ENCODE measurements at regions not wholly inside any gene's neighbourhood (a gene's known extent, or its start where the extent isn't known, plus 50 kb on each side); places are given as distances from the start of the nearest gene placed in this dataset.
"Not testable (repeated sequence)": the region's sequence is repeated elsewhere in the genome, so short reads cannot be mapped to it uniquely, and the experiment has no call there.

DNA sequence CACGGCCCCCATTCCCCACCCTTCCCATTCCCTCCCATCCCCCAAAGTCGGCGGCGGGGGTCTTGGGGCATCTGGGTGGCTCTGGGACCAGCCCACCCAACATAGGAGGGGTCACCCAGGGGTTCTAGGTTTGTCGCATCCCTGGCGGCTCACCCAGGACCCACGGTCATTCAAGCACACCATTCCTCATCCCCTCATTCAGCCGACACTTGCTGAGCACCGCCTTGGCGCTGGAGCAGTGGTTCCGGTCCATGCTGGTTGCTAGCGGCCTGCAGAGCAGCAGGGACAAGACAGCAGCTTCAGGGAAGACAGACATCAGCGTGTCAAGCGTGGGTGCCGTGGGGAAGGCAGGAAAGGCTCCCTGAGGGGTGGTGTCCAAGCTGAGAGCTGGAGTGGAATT is 50.5 kb upstream of the OTOS start:
- H3K4me3 ChIP-seq (ENCODE audit: low read depth, low read length), result no peak overlapping the region

DNA sequence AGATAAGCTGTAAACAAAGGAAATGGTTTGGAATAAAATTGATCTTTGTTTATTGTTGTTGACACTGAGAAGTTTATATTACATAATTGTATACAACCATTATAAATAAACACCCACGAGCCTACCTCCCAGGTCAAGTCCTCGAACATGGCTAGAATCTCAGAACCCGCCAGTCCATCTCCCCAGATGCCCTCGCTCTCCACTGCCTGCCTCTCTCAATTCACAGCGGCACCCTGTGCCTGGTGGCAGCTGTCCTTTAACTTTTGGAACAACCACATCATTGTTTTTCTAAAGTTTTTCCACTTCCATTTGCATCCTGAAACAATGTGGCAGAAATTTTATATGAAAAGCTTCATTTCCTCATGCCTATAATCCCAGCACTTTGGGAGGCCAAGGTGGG is 52.2 kb upstream of the OTOS start:
- no peak overlapping the region for H3K4me3 ChIP-seq (ENCODE audit: low read depth, low read length)

DNA sequence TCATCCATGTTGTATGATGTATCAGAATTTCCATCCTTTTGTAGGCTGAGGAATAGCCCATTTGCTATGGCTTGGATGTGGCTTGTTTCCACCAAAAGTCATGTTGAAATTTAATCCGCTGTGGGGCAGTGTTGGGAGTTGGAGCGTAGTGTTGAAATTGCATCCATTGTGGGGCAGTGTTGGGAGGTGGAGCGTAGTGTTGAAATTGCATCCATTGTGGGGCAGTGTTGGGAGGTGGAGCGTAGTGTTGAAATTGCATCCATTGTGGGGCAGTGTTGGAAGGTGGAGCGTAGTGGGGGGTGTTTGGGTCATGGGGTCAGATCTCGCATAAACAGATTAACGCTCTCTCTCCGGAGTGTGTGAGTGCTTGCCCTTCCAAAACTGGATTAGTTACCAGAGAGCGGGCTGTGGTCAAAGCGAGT is 53.9 kb upstream of the OTOS start:
- H3K4me3 ChIP-seq (ENCODE audit: low read depth, low read length), result not testable (repeated sequence)

DNA sequence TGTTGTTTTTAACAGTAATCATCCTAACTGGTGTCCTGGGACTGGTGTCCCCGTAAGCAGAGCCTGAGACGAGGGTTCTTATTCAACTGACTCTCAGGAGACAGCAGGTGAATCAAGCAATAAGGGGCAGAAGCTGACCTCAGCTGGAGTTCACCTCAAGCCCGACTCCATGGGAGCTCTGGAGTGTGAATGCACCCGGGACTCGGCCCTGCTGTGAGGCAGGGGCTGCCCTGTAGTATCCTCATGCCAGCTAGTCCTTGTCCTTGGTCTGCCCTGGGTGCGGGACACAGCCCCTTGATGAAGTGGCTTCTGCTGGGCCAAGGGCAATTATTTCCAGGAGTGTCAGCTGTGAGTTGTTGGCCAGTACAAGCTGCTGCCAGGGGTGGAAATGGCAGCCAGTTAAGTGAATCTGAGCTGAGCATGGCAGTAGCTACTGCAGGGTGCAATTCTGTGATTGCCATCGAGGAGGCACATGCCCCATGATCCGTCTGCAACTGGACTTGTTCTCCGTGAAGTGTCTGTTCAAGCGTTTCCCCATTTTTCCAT is 54.9 kb upstream of the OTOS start:
- H3K4me3 ChIP-seq (ENCODE audit: low read depth, low read length), result no peak overlapping the region

DNA sequence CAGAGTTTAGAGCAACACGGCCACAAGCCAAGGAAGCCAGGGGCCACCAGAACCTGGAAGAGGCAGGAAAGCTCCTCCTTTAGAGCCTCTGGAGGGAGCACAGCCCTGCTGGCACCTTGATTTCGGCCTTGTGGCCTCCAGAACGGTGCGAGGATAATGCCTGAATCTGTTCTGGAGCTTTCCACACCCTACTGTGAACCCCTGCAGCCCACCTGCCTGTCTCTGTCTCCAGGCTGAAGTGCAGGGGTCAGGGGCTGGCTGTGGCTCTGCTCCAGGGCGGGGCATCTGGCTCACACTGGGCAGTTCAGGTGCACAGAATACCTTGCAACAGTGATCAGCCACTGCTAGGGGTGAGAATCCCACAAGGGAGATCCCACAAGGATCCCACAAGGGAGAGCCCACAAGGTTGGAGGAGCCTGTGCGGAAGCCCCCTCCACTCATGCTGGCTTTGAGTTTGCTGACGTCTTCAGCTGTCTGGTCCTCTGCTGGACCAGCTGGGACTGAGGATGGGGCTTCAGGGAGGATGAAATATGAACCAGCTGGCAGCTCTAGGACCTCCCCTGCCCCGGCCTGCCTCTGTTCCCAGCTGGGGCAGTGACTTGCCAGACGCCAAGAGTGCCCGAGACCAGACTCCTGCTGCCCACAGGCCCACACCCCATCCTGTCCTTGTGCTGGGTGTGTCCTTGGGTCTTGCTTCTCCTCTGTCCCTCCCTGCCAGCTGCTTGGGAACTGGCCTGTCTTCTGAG is 56.4 kb upstream of the OTOS start:
- no peak overlapping the region for H3K4me3 ChIP-seq (ENCODE audit: low read depth, low read length)

DNA sequence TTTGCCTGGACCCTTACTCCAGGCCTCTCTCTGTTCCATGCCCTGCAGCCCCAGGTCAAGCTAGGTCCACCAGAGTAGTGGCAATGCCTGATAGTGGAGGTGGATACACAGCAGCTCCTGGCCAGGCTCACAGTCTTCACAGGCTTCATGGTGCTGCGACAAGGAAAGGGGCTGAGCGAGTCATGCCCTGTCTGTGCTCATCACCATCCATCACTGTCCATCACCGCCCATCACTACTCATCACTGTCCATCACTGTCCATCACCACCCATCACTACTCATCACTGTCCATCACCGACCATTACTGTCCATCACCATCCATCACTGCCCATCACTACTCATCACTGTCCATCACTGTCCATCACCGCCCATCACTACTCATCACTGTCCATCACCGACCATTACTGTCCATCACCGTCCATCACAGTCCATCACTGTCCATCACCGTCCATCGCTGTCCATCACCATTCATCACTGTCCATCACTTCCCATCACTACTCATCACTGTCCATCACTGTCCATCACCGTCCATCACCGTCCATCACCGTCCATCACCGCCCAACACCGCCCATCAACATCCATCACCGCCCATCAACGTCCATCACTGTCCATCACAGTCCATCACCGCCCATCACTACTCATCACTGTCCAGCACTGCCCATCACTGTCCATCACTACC is 57.1 kb upstream of the OTOS start:
- H3K4me3 ChIP-seq (ENCODE audit: low read depth, low read length), result no peak overlapping the region

DNA sequence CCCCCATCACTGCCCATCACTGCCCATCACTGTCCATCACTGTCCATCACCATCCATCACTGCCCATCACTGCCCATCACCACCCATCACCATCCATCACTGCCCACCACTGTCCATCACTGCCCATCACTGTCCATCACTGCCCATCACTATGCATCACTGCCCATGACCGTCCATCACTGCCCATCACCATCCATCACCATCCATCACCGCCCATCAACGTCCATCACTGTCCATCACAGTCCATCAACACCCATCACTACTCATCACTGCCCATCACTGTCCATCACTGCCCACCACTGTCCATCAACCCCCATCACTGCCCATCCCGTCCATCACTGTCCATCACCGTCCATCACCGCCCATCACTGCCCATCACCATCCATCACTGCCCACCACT is 57.8 kb upstream of the OTOS start:
- no peak overlapping the region for H3K4me3 ChIP-seq (ENCODE audit: low read depth, low read length)

DNA sequence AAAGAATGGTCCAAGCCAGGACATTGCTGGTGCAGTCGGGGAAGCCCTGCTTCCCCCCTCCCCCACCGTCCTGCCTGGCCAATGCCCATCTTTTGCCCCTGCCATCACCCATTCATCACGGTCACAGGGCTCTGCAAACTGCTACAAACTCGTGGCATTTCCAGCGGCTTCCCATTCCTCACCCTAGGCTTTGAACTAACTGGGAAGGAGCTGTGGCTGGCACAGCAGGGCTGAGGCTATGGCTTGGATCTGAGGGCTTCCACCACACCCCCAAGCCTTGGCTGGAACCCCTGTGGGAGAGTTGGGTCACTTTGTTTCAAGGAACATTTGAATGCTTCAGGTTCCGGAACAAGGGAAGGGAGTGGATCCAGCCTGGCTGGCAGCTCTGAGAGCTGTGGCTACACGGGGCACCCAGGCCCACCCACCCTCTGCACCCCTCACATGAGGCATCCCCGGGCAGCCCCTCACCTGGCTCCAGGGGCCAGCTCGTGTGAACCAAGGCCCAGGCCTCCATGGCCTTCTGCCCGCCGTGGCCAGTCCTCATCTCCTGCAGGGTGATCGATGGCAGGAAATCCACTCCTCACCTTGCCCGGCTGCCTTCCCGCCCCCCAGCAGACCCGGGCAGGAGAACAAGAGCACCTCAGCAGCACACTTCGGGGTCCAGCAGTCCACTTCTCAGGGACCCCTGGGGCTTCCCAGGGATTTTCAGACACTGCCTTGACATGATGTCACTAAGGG is 58.8 kb upstream of the OTOS start:
- no peak overlapping the region for H3K4me3 ChIP-seq (ENCODE audit: low read depth, low read length)

DNA sequence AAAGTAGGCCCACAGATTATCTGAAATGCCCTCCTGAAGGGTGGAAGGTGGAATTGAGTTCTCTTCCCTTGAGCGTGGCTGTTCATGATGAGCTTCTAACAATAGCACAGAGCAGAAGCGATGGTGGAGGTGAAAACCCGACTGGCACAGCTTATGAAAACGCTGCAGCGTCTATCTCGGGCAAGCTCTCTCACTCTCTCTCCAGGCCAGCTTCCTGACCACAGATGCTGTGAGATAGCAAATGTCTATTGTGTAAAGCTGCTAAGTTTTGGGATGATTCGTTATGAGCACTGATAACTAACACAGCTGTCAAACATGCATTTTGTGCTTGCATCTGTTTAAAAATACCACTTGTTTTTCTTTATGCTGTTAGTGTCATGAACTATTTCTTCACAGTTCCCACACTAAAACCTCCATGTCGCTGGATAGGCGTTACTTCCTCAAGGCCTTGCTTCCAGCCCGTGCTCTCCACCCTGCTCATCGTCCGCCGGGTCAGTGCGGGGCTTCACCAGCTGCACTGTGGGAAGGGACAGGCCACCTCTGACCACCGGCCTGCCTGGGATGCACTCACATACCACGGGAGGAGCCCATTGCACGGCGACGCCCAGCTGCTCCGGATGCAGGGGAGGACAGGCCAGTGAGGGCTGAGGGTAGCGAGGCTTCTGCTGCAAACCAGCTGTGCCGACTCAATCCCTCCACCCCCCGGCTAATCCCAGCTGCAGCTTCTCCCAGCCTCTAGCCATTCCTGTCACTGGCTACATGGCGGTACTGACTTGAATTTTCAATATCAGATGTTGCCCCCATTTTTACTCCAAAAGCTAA is 60.0 kb upstream of the OTOS start:
- H3K4me3 ChIP-seq (ENCODE audit: low read depth, low read length), result no peak overlapping the region

DNA sequence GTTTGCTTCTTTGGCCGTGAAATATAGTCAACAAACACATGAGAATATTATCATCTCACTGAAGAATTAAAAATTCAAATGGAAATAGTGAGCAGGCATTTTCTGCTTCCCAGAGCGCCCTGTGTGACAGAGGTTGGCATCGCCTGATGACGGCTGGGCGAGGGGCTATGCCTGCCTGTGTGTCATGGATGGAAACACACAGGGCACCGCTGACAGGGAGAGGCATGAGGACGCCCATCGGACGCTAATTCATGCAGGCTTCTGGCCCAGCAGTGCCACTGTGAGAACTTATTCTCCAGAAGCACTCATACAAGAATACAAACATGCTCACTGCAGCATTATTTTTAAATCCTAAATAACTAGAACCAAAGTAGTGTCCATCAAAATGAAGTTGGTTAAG is 61.4 kb upstream of the OTOS start:
- no peak overlapping the region for H3K4me3 ChIP-seq (ENCODE audit: low read depth, low read length)

DNA sequence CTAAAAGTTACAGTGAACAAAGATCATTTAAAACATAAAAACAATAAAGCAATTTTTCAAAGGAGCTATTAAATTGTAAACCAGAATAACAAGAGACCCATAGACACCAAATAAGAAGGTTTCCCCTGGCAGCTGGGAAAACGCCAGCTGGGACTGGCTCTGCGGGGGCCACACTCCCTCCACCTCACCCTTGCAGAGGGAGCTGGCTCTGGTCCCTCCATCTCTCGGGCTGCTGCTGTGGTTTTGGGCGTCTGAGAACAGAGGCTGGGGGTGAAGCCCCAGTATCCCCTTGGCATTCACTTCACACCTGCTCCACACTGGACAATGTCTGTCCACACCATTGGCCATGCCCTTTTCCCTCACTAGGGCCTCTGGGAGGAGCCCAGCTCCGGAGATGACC is 62.1 kb upstream of the OTOS start:
- no peak overlapping the region for H3K4me3 ChIP-seq (ENCODE audit: low read depth, low read length)

DNA sequence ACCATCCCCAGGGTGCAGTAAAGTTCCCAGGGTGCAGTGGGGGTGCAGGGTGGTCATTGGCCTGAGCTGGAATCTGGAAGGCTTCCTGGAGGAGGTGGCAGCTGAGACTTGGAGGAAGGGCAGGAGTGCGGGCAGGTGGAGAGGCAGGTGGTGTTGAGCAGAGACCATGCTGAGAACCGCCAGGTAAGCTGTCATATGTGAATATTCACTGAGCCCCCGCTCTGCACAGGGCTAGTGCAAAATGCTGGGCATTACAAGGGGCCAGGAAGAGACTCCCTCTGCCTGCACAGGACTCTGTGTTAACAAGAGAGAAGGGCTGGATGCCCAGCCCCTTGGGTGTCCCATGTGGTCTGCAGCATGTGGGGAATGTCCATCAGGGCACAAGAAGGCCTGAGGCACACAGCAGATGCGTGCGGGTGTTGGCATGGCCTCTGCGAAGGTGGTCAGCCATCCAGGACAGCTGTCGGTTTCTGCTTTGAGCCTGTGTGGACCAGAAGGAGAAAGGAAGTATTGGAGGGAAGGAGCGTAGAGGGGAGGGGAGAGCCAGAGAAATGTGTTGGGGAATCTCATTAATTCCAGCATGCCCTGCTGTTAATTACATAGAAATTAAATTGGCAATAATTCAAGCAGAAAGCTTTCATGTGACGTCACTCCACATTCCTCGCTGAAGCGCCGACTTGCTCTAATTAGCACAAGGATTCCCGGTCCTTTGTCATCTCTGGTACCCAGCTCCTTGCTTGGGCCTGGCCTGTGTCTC is 62.8 kb upstream of the OTOS start:
- no peak overlapping the region for H3K4me3 ChIP-seq (ENCODE audit: low read depth, low read length)

DNA sequence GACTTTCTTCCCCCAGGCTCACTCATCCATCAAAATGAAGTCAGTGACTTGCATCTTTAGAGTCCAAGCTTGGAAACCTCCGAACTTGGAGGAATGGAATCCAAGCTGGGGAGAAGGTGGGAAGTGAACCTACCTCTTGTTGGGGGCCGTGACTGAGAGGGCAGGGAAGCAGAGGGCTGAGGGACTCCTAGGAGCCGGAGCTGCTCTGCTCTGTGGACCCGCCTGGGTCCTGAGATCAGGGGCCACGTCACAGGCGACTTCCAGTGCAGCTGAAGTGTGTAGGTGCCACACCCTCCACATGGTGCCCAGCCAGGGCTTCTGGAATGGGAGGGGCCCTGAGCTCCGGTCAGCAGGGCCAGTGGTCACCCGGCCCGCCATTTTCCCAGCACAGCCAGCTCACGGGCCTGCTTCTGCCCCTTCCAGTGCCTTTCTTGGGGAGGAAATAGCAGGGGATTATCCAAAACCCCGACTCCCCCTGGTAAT is 63.4 kb upstream of the OTOS start:
- no peak overlapping the region for H3K4me3 ChIP-seq (ENCODE audit: low read depth, low read length)

DNA sequence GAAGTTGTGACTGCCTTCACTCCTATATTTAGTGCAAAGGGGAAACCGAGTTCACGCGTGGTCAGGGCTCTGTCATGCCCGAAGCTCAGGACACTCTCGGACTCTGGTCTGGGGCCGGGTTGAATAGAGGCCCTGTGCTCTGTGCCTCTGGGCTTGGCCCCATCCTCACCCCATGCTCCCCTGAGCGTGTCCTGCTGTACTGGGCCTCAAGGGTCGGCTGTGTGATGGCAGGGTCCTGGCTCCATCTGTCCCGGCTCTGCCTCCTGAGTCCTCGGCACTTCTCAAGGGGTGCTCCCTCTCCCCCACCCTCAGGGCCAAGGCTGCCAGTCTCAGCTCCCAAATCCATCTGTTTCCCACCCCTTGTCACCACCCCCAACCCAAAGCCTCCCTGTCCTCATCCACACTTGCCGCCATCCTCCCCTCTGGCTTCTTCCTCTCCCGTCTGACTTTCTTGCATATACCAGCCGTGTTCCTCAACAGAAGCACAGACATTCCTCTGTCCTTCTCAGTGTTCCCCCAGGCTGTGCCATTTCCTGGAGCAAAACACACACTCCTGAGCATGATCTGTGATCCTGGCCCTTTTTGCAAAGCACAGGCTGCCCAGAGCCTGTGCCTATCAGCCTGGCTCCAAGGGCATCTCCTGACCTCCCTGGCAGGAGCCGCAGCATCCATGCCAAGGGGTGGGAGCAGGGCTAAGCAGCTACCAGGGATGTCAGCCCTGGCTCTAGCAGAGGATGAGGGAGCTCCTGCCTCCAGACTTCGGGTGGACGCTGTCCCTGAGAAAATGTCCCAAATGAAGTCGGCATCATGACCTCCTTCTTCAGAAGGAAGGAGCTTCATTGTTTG is 64.2 kb upstream of the OTOS start:
- H3K4me3 ChIP-seq (ENCODE audit: low read depth, low read length), result no peak overlapping the region

DNA sequence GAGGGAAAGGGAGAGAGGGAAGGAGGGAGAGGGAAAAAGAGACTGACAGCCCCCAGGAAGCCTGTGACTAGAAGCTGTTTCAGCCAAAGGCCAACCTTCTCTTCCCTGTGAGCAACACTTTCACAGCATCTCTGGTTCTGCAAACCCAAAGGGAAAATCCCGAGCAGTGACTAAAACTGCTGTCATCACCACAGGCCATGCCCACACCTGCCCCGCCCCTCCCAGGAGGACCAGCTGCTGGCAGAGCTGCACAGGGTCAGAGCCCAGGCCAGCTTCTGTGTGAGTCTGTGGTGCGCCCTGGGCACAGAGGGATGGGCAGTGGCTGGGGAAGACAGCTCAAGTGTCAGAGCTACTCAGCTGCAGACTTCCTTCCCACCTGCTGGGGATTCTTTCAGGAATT is 64.9 kb upstream of the OTOS start:
- H3K4me3 ChIP-seq (ENCODE audit: low read depth, low read length), result no peak overlapping the region

DNA sequence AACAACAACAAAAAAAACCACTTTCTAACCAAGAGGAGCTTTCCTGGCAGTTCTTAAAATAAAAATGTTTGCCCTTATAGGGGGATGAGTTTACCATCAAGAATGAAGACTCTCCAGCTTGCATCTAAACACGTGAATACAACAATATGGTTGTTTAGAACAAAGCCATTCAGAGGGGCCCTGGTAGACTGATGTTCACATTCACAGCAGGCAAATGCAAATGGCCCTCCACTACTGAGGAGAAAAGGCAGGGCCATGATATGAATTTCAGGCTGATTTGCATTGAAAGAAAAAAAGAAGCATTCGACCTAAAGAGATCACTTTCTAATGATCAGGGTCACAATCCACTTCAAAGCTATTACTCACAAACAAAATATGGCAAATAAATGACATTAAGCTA is 65.3 kb upstream of the OTOS start:
- no peak overlapping the region for H3K4me3 ChIP-seq (ENCODE audit: low read depth, low read length)

DNA sequence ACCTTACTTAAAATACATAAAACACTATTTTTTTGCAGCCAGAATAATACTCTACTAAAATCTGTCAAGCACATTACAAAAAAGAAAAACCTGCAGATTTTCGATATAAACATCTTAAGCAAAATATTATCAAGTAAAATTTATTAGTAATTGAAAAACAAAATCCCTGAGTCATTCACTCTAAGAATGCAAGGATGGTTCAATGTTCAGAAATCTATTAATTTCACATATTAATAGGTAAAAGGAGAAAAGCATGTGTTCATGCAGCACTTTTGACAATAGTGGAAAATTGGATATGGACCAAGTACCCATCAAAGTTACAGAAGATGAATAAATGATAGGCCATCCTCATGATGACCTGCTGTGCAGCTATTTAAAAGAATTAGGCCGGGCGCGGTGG is 66.2 kb upstream of the OTOS start:
- no peak overlapping the region for H3K4me3 ChIP-seq (ENCODE audit: low read depth, low read length)

DNA sequence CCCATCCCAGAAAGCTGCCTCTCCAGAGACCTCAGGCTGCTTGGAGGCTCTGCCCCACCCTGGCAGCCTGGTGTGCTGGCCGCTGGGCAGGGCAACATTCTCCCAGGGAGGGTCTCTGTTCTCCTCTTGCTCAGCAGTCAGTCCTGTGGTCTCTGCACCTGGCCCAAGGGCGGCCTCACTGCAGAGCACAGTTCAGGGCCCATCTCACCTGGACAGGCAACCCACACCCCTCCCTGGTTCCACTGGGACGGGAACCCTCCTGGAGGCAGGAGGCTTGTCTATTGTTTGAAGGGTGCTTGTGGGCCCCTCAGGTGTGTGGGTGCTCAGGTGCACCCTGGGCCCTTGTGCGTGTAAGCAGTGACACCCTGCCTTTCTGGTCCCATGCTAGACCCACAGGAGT is 67.2 kb upstream of the OTOS start:
- H3K4me3 ChIP-seq (ENCODE audit: low read depth, low read length), result no peak overlapping the region

DNA sequence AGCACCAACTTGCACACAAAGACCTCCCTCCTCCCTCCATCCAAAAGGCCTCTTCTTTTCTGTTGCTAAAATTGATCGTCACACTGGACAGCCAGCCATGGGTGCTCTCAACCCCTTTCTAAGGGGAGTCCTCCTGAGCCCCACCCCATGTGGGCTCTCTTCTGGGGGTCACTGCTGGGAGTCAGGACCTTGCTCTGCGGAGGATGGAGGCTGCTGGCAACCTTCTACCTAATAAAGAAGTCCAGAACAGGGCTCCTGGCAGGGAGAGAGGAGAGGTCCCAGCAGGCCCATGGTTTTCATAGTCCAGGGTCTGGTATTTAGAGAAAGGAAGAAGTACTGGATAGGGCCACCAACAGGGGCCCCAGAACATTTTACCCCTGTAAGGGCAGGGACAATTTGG is 67.6 kb upstream of the OTOS start:
- H3K4me3 ChIP-seq (ENCODE audit: low read depth, low read length), result no peak overlapping the region

Data from iPS-11a (cell line).